Vagina (tissue), 2 donors: ENCODE measurements at regions not wholly inside any gene's neighbourhood (a gene's known extent, or its start where the extent isn't known, plus 50 kb on each side); places are given as distances from the start of the nearest gene placed in this dataset.
"Not testable (repeated sequence)": the region's sequence is repeated elsewhere in the genome, so short reads cannot be mapped to it uniquely, and the experiment has no call there.

ENCODE experiments used
- CTCF ChIP-seq, 3 experiments: fragments of 450-650 bp in 2 of 3; fragments of 200-600 bp in 1 of 3; sonication (generic) in 1 of 3; IDR thresholded peaks; one replicate each; pipeline ENCODE4 v1.5.1; 2017 to 2019; ENCODE audit warnings: antibody characterized with exemption in 3 of 3, mild to moderate bottlenecking in 2 of 3, moderate library complexity in 2 of 3
- POLR2A ChIP-seq, 2 donors: fragments of 450-650 bp; IDR thresholded peaks; one replicate each; pipeline ENCODE4 v1.6.1; 2017; ENCODE audit warnings: antibody characterized with exemption in 2 of 2, mild to moderate bottlenecking in 2 of 2, moderate library complexity in 2 of 2
- POLR2AphosphoS5 ChIP-seq, 2 donors: sonication (generic); formaldehyde crosslinking; IDR thresholded peaks; one replicate each; pipeline ENCODE4 v1.9.0; 2017; ENCODE audit warnings: antibody characterized with exemption in 2 of 2, mild to moderate bottlenecking in 2 of 2, low read depth in 1 of 2; ENCODE audit not compliant: insufficient read depth in 1 of 2

- TF ChIP-seq POLR2AphosphoS5 (IDR thresholded peaks at IDR 0.05; ENCODE audit: insufficient read depth in 1 of 2, low read depth in 1 of 2); CTCF (IDR thresholded peaks at IDR 0.05); POLR2A (IDR thresholded peaks at IDR 0.05): not testable (repeated sequence)
Measured at GRCh38 chr2:43141636-43142151, 84.7 kb downstream of the ZFP36L2 start.
